ENCODE measurements at regions not wholly inside any gene's neighbourhood (a gene's known extent, or its start where the extent isn't known, plus 50 kb on each side); places are given as distances from the start of the nearest gene placed in this dataset.

DNA sequence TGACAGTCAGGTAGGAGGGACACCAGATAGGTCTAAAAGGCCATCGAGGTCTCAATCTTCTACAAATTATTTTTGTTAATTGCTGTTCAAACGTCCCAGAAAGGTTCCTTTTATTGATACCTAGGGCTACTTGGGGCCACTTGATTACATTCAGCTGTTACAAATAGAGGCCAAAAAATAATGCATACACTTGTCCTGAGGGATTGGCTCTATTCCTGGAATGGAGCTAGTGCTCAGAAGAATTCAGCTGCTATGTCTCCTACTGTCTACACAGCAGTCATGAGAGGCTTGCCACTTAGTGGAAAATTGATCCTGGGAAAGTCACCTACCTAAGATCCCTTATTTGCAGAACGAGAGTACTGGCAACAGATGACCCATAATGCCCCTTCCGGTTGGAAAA, 498.3 kb downstream of the ADGRL2 start:
- TF ChIP-seq NR2C2 (CRISPR knock-in tag; IDR thresholded peaks at IDR 0.05) (no peak), TP53 (CRISPR knock-in tag; IDR thresholded peaks at IDR 0.05) (no peak)
- TF ChIP-seq, protein P1, sequence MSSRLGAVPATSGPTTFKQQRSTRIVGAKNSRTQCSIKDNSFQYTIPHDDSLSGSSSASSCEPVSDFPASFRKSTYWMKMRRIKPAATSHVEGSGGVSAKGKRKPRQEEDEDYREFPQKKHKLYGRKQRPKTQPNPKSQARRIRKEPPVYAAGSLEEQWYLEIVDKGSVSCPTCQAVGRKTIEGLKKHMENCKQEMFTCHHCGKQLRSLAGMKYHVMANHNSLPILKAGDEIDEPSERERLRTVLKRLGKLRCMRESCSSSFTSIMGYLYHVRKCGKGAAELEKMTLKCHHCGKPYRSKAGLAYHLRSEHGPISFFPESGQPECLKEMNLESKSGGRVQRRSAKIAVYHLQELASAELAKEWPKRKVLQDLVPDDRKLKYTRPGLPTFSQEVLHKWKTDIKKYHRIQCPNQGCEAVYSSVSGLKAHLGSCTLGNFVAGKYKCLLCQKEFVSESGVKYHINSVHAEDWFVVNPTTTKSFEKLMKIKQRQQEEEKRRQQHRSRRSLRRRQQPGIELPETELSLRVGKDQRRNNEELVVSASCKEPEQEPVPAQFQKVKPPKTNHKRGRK (CRISPR knock-in tag; IDR thresholded peaks at IDR 0.05; ENCODE audit: borderline replicate concordance) = no peak
